HepG2 (cell line): ENCODE measurements at regions not wholly inside any gene's neighbourhood (a gene's known extent, or its start where the extent isn't known, plus 50 kb on each side); places are given as distances from the start of the nearest gene placed in this dataset.
"Not testable (repeated sequence)": the region's sequence is repeated elsewhere in the genome, so short reads cannot be mapped to it uniquely, and the experiment has no call there.

Experiments
- CEBPG ChIP-seq: IDR thresholded peaks from 2 replicates; pipeline ENCODE4 v1.6.1; 2016
- EP300 ChIP-seq, 3 experiments: sonication (generic) in 1 of 3; formaldehyde crosslinking in 1 of 3; IDR thresholded peaks; 2 replicates each; pipeline versions ENCODE4 v1.5.1 to v1.6.1; 2011 to 2020; ENCODE audit warnings: low read depth in 2 of 3, low read length in 2 of 3, borderline replicate concordance in 1 of 3, improper control_type of control experiment in 1 of 3, mild to moderate bottlenecking in 1 of 3, missing genetic modification reagents in 1 of 3, moderate library complexity in 1 of 3
- SOX13 ChIP-seq, 3 experiments: fragments of 450-650 bp in 1 of 3; sonication (generic) in 1 of 3; formaldehyde crosslinking in 1 of 3; IDR thresholded peaks in 2 of 3; conservative IDR thresholded peaks in 1 of 3; 2 replicates each; pipeline versions ENCODE4 v1.5.0 to v1.6.1; 2016 to 2020; ENCODE audit warnings: antibody characterized with exemption in 1 of 3, mild to moderate bottlenecking in 1 of 3, missing compliant biosample characterization in 1 of 3, missing genetic modification reagents in 1 of 3, moderate library complexity in 1 of 3
- SOX6 ChIP-seq, 2 experiments: fragments of 450-650 bp in 1 of 2; sonication (generic) in 1 of 2; formaldehyde crosslinking in 1 of 2; IDR thresholded peaks; 2 replicates each; pipeline versions ENCODE4 v1.4.0 to v1.6.1; 2017 to 2020; ENCODE audit warnings: antibody characterized with exemption in 1 of 2, mild to moderate bottlenecking in 1 of 2, missing genetic modification reagents in 1 of 2
- ZNF629 ChIP-seq: sonication (generic); formaldehyde crosslinking; conservative IDR thresholded peaks from 2 replicates; pipeline ENCODE4 v1.5.0; 2020; ENCODE audit warnings: missing genetic modification reagents
- TF ChIP-seq, protein P1 (sequence below), 2 experiments: sonication (generic) in 1 of 2; formaldehyde crosslinking in 1 of 2; IDR thresholded peaks; 2 replicates each; pipeline versions ENCODE4 v1.4.0 to v1.6.1; 2016 to 2020; ENCODE audit warnings: borderline replicate concordance in 1 of 2, low read depth in 1 of 2, mild to moderate bottlenecking in 1 of 2, missing genetic modification reagents in 1 of 2
- TF ChIP-seq, protein P2 (sequence below): sonication (generic); formaldehyde crosslinking; IDR thresholded peaks from 2 replicates; pipeline ENCODE4 v1.4.0; 2020; ENCODE audit warnings: missing genetic modification reagents

DNA sequence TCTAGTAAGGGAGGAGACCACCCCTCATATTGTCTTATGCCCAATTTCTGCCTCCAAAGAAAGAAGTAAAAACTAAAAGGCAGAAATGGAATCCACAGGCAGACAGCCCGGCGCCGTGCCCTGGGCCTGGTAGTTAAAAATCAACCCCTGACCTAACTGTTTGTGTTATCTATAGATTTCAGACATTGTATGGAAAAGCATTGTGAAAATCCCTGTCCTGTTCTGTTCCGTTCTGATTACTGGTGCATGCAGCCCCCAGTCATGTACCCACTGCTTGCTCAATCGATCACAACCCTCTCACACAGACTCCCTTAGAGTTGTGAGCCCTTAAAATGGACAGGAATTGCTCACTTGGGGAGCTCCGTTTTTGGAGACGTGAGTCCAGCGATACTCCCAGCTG lies 204.0 kb downstream of the CWF19L2 start (continued):
- TF ChIP-seq, protein P1, sequence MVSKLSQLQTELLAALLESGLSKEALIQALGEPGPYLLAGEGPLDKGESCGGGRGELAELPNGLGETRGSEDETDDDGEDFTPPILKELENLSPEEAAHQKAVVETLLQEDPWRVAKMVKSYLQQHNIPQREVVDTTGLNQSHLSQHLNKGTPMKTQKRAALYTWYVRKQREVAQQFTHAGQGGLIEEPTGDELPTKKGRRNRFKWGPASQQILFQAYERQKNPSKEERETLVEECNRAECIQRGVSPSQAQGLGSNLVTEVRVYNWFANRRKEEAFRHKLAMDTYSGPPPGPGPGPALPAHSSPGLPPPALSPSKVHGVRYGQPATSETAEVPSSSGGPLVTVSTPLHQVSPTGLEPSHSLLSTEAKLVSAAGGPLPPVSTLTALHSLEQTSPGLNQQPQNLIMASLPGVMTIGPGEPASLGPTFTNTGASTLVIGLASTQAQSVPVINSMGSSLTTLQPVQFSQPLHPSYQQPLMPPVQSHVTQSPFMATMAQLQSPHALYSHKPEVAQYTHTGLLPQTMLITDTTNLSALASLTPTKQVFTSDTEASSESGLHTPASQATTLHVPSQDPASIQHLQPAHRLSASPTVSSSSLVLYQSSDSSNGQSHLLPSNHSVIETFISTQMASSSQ (IDR thresholded peaks at IDR 0.05; ENCODE audit: low read depth), result peak; percentile 37; the same call in 1 of the 2 replicates
- TF ChIP-seq, protein P1 (CRISPR knock-in tag; IDR thresholded peaks at IDR 0.05; ENCODE audit: borderline replicate concordance), result peak; percentile 63; the same call in 1 of the 2 replicates
- TF ChIP-seq CEBPG (CRISPR knock-in tag) (peak; percentile 56), EP300 (IDR thresholded peaks at IDR 0.05; ENCODE audit: low read depth in 2 of 2, low read length in 2 of 2) (peak in 1 of 2 experiments; percentile 11; a peak in 1 of 4 replicates), ZNF629 (CRISPR knock-in tag) (peak; percentile 49; the same call in 1 of the 2 replicates), SOX13 (CRISPR knock-in tag; conservative IDR thresholded peaks at IDR 0.05 in 1 of 2, IDR thresholded peaks at IDR 0.05 in 1 of 2) (peak in 1 of 2 experiments; percentile 68; a peak in 2 of 4 replicates), SOX6 (CRISPR knock-in tag; IDR thresholded peaks at IDR 0.05) (peak; percentile 63)
- TF ChIP-seq, protein P2, sequence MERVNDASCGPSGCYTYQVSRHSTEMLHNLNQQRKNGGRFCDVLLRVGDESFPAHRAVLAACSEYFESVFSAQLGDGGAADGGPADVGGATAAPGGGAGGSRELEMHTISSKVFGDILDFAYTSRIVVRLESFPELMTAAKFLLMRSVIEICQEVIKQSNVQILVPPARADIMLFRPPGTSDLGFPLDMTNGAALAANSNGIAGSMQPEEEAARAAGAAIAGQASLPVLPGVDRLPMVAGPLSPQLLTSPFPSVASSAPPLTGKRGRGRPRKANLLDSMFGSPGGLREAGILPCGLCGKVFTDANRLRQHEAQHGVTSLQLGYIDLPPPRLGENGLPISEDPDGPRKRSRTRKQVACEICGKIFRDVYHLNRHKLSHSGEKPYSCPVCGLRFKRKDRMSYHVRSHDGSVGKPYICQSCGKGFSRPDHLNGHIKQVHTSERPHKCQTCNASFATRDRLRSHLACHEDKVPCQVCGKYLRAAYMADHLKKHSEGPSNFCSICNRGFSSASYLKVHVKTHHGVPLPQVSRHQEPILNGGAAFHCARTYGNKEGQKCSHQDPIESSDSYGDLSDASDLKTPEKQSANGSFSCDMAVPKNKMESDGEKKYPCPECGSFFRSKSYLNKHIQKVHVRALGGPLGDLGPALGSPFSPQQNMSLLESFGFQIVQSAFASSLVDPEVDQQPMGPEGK (CRISPR knock-in tag), result 0 out of 2 replicates have a peak, but pooled peaks have one; percentile 20
- not testable (repeated sequence) for TF ChIP-seq EP300 (CRISPR knock-in tag; IDR thresholded peaks at IDR 0.05; ENCODE audit: borderline replicate concordance); SOX13 (IDR thresholded peaks at IDR 0.05); SOX6 (IDR thresholded peaks at IDR 0.05)
